T-helper 9 cell (primary cell): ENCODE measurements at regions not wholly inside any gene's neighbourhood (a gene's known extent, or its start where the extent isn't known, plus 50 kb on each side); places are given as distances from the start of the nearest gene placed in this dataset.
"Not testable (repeated sequence)": the region's sequence is repeated elsewhere in the genome, so short reads cannot be mapped to it uniquely, and the experiment has no call there.

Experiments
- DNase-seq: peaks from one replicate; pipeline ENCODE4 v3.0.0-alpha.2; 2020

DNA sequence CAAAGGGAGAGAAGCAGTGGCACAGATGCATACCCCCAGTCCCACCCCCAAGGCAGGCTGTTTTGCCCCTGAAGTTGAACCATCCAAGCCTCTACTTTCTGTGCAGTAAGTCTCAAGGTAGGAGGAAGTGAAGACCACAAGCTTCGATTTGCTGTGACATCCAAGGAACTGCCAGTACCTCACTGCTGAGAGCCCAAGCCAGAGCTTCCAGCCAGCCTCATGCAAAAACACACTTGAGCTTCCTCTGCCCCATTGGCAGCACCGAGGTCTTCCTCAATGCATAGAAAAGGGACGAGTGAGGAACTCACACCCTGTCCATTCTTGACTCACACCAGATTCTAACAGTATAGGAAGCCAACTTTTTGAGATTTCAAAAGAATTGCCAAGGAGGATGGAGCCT is 311.7 kb downstream of the BCL2L11 start:
- not testable (repeated sequence) for DNase-seq

DNA sequence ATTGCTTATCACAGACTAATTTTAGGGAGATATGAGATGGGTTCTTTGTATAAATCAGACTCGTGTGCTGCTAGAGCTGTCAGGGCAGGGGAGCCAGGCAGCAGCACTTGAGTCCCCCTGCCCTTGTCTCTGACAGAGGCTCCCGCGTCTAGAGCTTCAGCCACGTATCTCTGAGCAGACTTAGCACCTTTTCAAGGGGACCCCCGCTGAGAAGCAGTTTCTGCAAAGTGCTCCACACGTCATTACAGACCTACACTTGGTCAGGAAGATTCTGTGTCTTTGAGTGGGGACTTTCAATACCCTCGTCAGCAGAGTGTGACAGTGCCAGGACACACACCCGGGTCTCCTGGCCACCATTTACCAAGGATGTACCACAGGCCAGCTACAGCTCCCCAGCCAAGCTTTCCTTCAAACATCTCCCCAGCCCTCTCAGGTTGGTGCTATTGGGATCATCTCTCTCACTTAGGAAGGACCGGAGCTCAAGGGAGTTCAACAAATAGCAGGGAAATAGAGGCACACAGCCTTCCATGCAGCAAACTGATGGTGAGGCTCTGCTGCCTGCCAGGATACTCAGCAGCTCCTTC is 312.3 kb downstream of the BCL2L11 start:
- not testable (repeated sequence) for DNase-seq

DNA sequence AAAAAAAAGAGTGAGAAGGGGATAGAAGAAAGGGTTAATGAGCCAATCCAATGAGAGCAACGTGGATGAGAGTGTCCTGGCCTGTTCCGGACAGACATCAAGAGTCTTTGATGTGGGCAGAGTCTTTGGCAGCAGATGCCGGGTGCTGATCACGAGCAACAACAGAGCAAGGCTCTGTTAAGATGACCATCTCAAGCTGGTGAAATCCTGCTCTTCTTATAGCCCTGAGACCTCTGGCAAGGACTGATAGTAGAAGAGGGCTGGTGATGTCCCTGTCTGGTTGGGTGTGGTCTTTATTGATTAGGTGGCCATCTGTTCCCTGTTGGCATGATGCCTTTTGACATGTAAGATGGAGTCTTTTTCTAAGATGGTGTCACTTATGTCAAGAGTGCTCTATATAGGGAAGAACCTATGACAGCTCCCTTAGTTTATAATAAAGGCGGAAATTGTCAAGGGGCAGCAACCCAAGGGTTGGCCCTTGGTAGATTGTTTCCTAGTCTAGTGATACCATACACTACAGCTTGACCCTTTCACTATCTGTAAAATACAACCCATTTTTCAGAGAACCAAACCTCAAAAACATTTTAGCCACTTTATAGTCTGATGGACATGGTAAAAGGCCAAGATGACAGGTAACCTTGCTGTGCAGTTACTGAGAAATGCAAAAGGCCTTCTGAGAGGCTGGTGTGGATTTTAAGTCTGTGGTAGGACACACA is 313.3 kb downstream of the BCL2L11 start:
- not testable (repeated sequence) for DNase-seq

DNA sequence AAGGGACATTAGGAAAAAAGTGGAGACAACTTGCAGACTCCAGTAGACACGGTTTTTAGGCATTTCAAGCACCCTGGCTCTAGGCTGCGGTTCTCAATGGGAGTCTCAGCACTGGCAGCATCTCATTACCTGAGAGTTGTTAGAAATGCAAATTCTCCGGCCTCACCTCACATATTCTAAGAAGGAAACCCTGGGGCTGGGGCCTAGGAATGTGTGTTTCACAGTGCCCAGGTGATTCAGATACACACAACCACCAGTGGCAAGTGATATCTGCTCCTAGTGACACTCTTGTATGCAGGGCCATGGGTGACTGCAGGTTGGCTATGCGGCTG is 313.9 kb downstream of the BCL2L11 start:
- DNase-seq = not testable (repeated sequence)

DNA sequence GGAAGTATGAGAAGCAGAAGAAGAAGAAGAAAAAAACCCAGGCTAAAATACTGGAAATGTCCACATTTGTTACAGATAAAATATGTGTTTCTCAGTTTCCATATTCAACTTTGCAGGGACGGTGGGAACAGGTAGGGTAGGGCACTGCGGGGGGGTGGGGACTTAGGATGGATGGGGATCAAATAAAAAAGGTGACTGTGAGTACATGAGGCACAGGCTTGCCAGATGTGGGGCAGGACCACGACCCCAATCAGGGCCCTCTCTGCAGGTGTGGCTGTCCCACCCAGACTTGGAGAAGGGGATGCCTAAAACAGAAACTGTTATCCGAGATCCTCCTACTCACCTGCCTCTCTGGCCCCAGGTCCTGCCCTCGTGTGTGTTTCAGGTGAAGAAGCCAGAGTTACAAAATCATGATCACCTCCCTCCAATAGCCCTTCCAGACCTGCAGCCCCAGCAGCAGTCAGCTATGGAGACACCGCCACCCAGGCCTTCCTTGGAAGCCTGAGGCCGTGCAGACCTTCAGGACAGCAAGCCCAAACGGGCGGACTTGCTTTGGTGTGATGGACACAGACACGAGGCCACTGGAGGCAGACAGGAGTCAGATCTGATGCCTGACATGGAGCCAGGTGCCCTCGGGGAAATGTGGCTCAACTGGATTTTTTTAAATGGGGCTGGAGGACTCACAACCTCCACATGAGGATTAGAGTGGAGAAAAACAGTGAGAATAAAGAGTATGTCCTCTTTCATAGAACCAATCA is 315.0 kb downstream of the BCL2L11 start:
- DNase-seq = not testable (repeated sequence)

DNA sequence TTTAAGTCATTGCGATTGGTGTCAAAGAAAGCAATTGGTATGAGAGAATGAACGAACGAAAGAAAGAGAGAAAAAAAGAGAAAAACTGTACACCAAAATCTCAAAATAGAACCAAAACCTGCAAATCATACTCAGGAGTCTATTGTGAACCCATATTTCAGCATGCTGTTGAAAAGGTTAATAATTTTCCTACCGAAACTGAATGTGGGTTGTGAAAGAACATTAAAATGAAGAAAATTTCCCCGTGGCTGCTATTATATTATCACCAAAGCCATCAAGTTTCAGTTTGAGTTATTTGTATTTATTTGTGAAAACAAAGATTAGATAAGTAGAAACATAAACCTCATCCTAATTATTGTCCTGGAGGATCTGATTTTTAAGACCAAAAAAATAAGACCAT is 315.7 kb downstream of the BCL2L11 start:
- DNase-seq = not testable (repeated sequence)

DNA sequence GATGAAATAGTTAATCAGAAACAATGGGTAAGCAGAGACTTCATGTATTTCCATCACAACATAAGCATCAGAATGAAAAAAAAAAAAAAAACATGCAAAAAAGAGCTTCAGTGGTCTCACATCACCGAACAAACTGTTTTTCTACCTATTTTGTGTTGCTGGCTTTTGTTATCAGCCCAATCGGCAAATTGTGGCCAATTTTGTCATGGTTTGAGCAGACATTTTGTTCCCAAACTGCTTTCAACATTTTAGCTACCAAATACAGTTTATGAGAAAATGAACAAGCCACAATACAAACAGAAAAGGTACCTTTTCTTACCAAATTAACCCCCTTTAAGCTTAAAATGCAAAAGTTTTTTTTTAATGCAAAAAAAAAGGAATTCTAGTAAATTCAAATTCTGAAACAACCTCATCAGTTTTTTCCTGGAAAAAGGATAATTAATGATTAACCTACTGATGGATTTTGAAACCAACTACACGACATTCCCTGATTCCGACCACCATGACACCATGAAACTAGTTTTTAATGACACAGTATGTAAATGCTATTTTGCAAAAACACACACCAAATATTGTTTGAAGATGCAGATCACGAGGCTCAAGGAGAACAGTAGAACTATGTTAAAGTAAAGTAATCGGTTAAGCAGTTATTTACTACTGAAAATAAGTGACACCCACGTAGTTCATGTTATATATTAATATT is 316.7 kb downstream of the BCL2L11 start:
- not testable (repeated sequence) for DNase-seq

DNA sequence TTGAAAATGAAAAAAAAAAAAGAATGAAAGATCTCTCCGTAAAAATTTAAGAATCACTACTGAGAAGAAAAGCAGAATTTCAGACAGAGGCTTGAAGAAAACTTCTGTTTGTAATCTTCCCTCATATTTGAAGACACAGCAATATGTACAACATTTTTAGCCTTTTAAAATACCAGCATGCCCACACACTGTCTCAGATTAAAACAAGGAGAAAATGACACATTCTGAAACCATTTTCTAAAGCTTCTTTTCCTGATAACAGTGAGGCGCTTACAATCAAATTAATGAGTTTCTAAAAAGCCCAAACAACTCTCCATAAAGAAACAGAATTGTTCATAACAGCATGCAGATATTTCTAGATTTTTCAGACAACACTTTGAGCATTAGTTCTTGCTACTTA is 317.4 kb downstream of the BCL2L11 start:
- not testable (repeated sequence) for DNase-seq

DNA sequence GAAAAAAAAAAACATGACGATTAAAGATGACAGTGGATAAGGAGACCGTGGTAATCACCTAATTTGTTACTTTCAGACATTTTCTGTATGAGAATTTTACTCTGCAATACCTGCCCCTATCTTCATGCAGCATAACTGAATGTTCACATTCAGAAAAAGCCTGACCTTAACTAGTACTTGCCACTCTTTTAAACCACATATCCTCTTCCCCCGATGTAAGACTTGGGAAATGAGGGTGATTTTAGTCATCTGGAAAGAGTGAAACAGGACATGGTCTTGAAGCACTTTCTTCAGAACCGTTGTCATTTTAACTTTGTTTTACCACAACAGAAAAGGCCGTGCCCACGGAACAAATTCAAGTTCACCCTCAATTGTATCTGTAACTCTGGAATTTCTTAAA is 318.5 kb downstream of the BCL2L11 start:
- not testable (repeated sequence) for DNase-seq

DNA sequence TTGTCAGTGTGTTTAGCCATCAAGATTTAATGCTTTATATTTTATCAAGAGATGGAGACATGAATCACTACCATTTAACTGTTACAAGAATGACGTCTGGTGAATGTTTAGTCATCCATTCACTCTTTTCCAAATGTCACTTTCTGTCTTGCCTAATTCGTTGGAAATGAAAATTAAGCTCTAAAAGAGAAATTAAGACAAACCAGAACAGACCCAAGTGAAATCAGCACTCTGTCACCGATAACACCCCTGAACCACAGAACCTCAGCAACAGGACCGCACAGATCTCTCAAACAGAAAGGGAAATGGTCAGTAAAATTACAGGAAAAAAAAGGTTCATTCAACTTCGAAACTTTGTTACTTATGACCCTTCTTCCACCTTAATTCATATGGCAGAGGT is 320.9 kb downstream of the BCL2L11 start:
- DNase-seq = not testable (repeated sequence)

DNA sequence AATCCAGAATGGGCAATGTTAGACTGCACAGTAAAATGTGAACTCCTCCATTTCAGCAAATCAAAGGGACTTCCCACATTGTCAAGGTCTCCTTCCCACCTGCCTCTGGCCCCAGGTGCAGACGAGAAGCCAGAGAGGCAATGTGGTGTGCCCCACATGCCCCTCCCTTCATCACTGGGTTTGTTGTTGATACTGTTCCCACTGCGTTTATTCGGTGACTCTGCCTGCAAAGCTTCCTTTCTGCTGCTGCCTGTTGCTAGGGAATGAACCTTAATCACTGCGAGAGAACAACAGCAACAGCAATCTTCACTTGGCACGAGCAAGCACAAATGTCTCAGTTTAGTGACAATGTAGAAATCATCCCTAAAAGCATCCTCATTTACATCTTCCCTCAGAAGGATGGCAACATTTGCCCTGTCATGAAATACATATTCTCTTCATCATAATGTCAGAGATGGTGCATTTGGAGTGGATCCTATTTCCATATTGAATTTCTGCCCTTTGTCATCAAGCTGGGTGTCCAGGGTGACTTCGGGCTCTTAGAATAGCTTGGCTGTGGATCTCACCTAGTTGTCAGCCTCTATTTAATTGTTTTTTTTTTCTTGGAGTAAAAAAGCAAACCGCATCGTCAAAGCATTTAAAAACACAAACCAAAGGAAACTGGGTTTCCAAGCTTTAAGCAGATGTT is 322.2 kb downstream of the BCL2L11 start:
- DNase-seq = not testable (repeated sequence)

DNA sequence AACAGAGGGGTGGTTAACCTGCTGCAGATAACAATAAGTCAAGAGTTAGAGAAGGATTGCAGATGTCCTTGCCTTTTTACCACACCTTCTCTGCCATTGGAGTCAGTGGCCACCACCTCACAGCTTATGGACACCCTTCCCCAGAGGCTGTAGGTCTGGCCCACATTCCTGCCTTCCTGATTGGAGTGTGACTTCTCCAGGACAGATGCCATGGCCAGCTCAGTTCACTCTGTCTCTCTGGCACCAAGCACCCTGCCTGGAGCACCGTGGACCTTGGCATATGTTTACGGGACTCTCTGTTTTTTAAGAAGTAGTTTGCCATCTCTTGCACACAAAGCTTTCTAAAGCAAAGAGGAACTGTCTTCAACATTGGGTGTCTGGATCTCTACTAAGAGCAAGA is 323.8 kb downstream of the BCL2L11 start:
- DNase-seq = not testable (repeated sequence)

DNA sequence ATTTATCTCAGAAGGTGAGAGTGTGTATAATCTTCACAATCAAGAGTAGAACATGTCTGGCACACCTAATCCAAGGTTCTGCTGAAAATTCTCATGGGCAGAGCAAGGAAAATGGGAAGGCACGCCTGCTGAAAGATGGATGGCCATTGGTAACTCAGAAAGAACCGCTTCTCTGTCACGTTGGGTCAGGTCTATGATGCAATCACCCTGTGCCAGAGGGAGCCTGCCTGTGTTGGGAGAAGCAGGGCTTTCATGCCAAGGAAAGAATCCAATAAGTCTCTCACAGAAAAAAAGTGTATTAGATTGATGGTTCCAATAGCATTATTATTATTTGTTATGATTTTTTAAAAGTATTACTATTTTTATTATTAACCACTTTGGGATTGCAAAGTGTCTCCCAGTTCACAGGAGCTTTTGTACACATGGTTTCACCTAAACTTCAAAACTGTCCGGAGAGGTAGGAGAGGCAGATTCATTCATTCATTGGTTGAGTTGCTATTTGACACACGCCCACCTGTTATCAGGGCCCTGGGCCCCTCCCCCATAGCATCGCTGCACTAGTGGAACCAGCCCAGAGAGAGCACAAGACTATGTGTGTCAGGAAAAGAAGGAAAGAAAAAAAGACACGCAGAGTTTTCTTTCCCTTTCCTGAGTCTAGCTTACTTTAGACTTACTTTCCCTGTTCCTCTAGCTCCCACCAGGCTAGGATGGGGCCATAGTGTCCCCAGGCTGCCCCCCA is 324.6 kb downstream of the BCL2L11 start:
- not testable (repeated sequence) for DNase-seq

DNA sequence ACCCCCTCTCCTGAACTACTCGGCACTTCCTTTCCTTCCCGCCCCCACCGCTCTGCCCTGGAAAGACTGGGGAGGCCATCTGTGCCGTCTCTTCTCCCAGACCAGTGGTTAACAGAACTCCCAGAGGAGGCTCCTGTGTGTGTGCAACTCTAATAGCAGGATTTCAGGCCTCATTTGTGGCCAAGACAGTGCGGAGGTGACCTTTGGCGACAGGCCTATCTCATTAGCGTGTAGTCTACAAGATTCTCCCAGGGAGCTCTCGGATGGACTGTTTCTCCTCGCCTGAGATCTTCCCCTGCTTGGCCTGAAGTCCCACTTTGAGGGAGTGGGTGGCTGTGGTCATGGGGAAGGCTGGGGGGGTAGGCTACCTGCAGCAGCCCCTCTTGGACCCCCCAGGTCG is 325.2 kb downstream of the BCL2L11 start:
- not testable (repeated sequence) for DNase-seq

DNA sequence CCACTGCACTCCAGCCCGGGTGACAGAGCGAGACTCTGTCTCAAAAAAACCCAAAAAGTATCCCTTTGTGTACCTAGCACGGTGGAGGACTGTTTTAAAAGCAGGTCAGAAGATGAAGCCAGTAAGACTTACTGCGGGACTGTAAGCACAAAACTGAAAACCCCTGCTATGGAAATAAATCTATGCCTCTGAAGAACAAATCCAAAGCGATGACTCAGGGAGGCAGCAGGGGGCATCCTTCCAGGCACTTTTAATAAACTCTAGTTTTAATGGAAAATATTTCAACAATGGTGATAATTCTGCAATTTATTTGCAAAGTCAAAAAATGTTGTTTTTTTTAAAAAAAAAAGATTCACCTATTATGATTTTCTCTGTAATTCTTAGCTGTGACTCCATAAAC is 326.8 kb downstream of the BCL2L11 start:
- DNase-seq = not testable (repeated sequence)

DNA sequence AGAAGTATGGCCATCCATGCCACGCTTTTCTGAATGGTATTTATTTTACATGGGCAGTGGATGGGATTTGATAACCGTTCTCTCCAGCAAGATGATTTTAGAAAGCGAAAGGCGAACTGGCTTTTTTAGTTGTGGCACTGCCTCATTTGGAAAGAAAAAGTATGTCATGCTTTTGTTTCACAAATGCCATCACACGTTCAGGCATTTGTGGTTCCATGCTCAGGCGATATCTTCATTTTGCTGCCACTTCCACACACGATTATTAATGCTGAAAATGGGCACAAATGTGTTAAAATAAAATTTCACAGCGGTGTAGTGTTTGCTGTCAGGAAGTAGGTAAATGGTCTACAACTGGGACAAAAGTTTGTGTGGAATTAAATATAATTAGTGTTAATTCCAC is 328.1 kb downstream of the BCL2L11 start:
- DNase-seq = not testable (repeated sequence)

DNA sequence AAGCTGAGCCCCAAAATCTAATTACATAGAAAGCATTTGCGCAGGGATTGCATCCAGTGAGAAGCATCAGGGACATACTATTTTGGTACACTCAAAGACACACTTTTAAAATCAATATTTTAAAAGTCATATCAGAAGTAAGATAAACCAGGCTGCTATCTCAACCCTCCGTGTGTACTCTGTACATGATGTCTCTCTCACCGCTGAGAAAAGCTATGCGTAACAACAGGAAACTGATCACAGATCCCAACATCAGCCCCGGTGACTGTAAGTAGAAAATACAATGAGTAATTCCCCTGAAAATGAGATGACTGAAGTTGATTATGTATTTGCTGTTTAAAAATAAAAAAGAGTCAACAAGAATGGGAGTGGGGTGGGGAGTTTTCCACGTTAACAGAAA is 329.8 kb downstream of the BCL2L11 start:
- not testable (repeated sequence) for DNase-seq

DNA sequence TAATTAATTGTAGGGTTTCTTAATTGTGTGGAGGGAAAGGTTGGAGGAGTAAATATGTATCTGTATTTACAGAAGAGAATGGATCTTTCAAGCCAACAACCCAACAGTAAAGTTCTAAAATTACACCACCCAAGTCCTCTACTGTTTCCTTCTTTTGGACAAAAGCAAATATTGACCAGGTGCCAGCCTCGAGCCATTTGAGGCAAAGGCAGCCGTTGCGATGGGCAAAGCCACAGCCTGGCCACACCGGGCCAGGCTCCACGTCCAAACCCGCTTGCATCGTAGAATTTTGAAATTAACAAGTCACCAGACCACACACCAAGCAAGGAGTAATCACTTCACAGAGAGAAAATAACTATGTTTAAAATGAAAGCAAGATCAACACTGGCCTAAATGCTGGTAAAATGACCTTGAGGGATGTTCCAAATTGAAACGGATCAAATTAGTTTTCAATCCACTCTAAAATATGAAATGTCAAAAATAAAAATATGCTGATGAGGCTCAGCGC is 331.0 kb downstream of the BCL2L11 start:
- DNase-seq = not testable (repeated sequence)

DNA sequence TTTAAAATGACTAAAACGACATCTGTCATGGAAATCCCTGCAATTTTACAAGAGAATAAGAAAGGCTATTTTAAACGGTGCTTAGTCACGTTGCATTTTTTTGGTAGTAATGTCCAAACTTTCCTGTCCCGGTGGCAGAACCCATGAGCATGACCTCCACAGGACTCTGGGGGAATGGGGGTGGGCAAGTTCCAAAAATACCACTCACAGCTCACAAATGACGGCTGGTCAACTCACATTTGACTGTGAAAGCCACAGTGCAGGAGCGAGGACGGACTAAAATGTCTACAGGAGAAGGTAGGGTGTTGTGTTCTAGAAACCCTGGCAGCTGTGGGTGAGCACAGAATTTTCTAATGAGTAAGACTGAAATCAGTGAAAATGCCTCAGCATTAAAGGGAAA is 331.5 kb downstream of the BCL2L11 start:
- not testable (repeated sequence) for DNase-seq

DNA sequence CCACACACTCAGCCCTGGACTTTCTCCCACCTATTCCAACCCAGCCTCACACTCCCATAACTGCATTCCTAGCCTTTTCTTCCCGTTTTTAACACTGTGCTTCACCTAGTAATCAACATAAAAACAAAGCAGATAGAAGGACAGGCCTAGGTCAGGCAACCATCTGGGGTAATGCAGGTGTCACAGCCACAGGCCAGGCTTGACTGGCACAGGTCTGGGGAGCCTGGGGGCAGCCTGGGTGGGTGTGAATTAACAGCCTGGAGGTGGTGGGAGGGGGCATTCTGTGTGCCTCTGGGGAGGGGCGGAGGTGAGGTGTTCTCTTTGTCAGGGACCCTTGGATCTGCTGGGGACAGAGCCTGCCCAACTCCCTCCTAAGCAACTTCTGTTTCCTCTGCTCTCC is 332.6 kb downstream of the BCL2L11 start:
- DNase-seq = not testable (repeated sequence)

DNA sequence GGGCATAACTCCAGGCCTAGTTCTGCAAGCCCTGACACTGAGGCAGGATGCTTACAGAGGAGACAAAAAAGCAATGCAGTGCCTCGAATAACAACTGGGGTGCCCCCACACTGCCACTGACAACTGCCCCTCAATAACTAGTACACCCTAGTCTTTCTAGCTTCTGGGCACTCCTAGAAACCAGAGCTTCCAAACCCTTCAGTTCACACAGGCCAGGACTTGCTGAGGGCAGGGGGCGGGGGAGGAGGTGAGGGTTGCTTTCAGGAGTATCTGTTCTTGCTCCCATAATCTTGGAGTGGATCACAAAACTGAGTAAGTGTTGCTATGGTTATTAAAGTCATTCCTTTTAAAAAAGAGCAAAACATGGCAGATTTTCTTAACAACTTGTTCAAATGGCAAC is 333.1 kb downstream of the BCL2L11 start:
- DNase-seq = not testable (repeated sequence)

DNA sequence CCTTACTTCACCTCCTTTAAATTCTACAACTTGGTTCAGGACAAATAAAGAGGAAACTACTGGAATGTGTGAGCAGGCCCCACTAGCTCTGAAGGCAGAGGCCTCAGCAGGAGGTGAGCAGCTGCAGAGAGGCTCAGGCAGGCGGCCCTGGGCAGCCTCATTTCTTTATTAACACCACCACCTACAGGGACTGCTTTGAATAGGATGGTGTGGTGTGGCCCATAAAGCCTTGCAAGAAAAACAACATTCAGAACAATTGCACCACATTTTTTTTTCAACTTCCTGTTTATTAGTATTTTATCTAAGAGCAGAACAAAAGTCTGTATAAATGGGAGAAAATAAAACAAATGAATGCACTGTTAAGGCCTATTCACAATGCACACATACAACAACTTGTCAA is 333.7 kb downstream of the BCL2L11 start:
- DNase-seq = peak; percentile 1
